AG09319 (cell line): ENCODE measurements at regions not wholly inside any gene's neighbourhood (a gene's known extent, or its start where the extent isn't known, plus 50 kb on each side); places are given as distances from the start of the nearest gene placed in this dataset.

Source experiments
- DNase-seq: peaks from one replicate; pipeline ENCODE4 v3.0.0-alpha.2; 2010; ENCODE audit warnings: low read depth; ENCODE audit errors: extremely low read depth
- CTCF ChIP-seq: IDR thresholded peaks from 2 replicates; pipeline ENCODE4 v1.5.1; 2011; ENCODE audit warnings: low read depth, mild to moderate bottlenecking, inconsistent platforms, low read length, moderate library complexity

DNA sequence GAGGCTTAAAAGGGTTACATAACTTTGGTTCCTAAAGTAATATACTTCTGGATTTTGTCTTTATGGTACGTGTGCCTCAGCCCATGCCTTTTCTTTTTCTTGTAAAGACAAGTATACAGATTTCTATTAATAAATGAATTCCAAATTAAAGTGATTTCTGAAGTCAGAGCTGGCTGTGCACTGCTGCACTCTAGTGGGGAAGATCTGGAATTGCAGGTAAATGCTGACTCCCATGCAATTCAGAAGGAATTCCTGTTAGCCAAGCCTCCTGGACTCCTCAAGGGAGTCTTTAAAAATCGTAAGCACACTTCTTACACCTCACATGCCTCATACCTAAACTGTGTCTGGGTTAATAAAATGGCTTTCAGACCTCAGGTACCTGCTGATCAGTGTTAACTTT, 118.4 kb upstream of the SLC7A1 start:
- peak; percentile 40 for TF ChIP-seq CTCF
- no peak for DNase-seq

DNA sequence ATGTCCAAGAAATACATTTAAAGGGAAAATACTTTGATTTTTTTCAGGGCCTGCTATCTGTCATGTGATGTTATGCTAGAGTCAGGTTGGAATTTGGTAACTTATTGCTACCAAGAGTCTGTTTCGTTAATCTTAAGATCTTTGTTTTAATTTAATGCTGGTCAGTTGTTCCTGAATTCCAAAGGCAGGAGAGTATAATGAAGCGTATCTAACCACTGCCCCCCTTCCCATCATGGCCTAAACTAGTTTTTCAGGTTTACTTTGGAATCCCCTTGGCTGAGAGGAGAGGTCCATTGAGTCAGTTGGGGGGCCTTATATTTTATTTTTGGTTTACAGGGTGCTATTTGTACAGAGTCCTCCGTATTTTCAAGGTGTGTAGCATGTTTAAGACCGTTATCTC, 116.3 kb upstream of the SLC7A1 start:
- DNase-seq, result no peak
- no peak for TF ChIP-seq CTCF

DNA sequence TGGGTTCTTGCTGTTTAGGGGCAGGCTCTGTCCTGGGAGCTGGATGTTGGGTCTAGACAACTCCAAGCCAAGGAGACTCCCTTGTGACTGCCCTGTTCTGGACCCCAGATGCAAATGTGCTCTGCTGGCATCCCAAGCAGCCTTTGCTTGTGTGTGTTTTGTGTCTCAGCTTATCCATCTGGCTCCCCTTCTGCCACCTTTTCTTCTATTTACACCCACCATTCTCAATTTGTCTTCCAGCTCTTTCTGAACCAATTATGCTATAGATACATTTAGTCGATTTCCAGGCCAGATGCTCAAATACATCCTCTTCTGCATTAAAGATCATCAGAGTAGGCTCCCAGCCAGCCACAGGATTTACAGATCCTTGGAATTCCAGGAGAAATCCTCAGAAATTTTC, 115.0 kb upstream of the SLC7A1 start:
- no peak for DNase-seq
- TF ChIP-seq CTCF, result no peak

GRCh38 chr13:29709407-29710069, 114.0 kb upstream of the SLC7A1 start:
- TF ChIP-seq CTCF, result no peak
- DNase-seq, result no peak

DNA sequence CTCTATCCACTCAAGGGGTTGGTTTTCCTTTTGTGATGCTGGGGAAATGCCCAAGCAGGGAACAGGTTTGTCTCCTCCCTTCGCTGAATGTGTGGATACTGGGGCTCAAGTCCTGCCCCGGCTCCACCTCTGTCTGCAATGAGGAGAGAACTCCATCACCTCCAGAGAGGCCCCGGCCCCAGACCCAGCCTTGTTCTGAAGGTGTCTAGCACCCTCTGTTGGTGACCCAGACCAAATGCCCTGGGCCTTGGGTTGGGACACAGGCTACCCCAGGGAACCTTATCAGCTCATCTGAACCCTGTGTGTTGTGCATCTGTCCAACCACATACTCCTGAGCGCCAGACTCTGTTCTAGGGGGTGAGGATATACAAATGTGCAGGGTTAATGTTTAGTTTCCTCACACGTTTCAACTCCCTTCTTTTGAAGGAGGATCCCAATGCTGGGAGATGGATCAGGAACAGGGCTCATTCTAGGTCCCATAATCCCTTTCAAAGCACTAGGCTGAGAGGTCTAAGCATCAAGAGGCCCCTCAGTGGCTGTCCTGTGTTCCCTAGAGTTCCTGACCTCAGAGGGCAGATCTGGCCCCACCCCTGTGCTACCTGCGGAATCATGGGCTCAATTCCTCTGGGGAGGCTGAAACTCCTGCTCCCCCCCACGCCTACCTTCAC, 112.5 kb upstream of the SLC7A1 start:
- peak; percentile 15 for DNase-seq

DNA sequence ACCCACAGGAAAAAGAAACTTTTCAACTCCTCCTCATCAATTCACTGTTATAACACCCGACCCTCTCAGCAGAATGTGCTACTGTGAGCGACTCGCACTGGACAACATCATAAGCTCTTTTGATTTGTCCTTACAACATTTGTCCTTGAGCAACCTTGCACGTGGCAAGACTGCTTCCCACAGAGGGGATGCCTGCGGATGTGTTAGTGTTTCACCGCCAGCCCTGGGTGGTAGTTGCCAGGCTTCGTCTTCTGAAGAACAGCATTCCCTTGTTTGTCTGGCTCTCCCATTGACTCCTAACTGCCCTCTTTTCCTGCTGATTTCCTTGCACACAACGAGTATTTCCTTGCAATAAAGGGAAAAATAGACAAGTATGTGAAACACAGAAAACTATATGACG, 111.4 kb upstream of the SLC7A1 start:
- no peak for DNase-seq
- no peak for TF ChIP-seq CTCF

More for the DNA sequence above, 112.5 kb upstream of the SLC7A1 start:
- peak; percentile 78 for TF ChIP-seq CTCF

DNA sequence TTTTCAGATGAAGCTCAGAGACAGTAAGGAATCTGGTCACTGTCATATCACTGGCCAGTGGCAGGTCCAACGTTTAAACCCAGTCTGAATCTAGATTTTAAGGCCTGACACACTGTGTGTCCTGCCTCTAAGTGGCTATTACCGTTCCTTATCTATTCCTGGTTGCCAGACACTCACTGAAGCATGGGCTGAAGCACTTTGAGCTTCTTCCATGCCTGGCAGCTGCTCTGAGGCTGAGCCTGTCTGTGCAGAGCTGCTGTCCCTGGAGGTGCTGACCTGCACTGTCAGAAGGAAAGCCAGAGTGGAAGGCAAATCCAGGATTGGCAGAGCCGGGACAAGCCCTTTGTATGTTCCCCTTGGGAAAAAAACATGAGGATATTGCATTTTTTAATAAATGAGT, 109.2 kb upstream of the SLC7A1 start:
- no peak for TF ChIP-seq CTCF

More for the DNA sequence above, 109.2 kb upstream of the SLC7A1 start:
- no peak for DNase-seq
